NCI-H2107 (cell line): ENCODE measurements at regions not wholly inside any gene's neighbourhood (a gene's known extent, or its start where the extent isn't known, plus 50 kb on each side); places are given as distances from the start of the nearest gene placed in this dataset.

Source experiments
- DNase-seq: peaks from one replicate; lab custom pipeline; 2025; lab: John Stamatoyannopoulos, UW

DNA sequence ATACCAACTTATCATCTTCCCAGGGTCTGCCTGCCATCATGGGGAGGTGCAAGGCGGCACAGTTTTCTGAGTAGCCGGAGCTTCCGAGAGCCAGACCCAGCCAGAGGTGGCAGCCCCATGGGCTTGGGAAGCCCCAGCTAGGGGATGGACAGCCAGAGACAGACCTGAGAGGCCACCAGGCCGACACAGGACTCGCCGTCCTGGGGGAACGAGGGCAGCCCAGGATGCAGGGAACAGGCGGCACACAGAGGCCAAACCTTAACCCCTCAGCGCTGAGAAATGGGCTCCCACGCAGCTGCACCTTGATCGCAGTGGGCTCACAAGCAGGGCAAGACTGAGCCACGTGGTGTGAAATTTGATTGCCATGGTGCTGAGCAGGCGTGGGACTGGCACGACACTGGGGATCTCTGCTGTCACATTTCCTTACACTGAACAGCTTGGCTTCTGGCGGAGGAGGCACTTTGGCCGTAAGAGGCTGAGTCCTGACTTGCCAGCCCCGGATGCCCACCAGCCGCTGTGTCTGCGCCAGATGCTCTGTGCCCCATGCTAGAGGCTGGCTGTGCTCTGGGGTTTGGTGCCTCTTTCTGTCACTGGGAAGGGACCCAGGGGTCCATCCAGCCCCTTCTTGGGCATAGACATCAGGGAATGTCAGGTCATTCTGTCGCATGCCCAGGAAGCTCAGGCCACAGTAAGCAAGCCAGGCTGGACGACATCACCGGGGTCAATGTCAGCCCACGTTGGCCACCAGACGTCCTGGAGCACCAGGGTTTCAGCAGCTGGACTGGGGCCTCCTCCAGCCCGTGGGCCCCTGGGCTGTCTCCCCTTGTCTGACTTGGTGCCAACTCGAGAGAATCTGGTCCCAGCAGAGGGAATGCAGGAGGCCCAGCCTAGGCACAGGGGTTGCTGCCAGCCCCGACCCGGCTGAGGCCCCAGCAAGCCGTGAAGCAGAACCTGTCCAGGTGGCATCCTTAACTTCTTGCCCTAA is 312.1 kb upstream of the MYT1L start:
- DNase-seq: no peak

GRCh38 chr2:2641541-2642410 is 310.7 kb upstream of the MYT1L start:
- DNase-seq: no peak

DNA sequence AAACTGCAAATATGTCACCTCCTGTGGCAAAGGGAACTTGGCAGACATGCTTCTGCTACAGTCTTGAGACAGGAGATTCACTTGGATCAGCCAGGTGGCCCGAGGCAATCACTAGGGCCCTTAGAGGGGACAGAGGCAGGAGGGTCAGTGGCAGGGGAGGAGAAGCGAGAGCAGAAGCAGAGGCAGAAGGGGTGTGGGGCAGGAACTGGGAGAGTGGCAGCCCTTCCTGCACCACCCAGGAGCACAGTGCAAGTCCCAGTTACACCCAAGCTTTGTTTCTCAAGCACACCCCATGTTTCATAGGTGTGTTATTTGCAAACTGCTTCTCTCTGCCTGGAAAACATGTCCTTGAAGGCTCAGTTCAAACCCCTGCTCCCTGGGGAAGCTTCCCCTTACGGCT is 309.7 kb upstream of the MYT1L start:
- DNase-seq: no peak

DNA sequence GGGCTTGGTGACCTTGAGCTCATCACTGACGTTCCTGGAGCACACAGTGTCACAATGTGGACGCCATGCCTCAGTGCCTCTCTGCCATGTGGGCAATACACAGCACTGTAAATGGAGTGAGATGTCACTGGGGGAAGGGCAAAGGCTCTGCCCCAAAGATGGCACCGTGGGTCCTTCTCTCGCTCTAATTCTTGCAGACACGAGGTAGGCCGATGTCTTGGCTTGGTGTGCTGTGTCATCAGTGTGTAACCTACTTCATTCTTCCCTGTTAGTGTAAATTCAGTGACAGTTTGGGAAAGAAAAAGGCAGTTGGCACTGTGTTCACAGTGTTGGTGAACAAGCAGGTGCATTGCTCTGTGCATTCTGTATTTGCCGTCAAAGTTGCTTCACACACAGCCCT is 309.3 kb upstream of the MYT1L start:
- no peak for DNase-seq

GRCh38 chr2:2639251-2640139 is 308.4 kb upstream of the MYT1L start:
- DNase-seq: no peak

GRCh38 chr2:2638547-2639220 is 307.6 kb upstream of the MYT1L start:
- no peak for DNase-seq

- no peak for DNase-seq
These were observed 305.7 kb upstream of the MYT1L start for GRCh38 chr2:2636813-2637212.

- DNase-seq: no peak
These were observed 304.0 kb upstream of the MYT1L start for GRCh38 chr2:2635025-2635528.

GRCh38 chr2:2633017-2633416 is 301.9 kb upstream of the MYT1L start:
- no peak for DNase-seq

GRCh38 chr2:2623939-2624338 is 292.9 kb upstream of the MYT1L start:
- no peak for DNase-seq

GRCh38 chr2:2621855-2622254 is 290.8 kb upstream of the MYT1L start:
- no peak for DNase-seq

- no peak for DNase-seq
These were observed 289.5 kb upstream of the MYT1L start for GRCh38 chr2:2620604-2621003.

GRCh38 chr2:2619995-2620394 is 288.9 kb upstream of the MYT1L start:
- DNase-seq: no peak

GRCh38 chr2:2614452-2614851 is 283.4 kb upstream of the MYT1L start:
- no peak for DNase-seq

DNA sequence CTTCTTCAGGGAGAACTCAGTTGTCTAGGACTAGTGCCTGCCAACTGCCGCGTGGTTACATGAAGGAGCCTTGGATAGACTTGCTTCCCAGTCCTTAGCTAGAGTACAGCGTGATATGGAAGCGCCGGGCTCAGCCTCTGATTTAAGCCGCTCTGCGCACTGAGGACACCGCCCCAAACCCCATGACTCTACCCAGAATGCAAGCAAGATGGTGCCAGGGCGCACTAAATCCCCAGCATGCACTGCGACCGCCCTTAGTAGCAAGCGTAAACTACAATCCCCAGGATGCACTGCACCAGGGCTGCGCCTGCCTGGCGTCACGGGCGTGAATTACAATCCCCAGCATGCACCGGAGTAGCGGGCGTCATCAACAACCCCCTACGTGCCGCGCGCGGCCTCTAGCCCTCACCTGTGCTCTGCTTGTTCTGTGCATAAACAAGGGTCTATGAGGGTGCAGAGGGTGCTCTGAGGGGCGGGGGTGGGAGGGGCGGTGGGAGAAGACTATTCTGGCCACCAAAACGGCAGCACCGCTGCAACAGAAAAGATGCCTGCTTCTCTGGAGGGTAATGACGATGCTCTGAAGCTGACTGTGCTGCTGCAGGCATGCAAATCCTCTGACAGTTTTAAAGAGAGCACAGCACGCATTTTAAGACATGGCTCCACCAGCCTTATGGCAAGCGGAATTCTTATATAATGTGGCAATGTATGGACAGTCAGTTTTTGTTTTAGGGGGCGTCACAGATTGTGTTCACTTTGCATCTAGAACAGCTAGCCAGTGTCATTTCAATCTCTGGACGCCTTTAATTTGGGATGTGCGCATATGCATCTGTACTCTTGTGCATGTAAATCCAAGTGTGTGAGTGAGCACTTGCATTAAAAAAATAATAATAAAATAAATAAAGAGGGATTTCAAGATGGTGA is 282.5 kb upstream of the MYT1L start:
- peak; percentile 67 for DNase-seq

GRCh38 chr2:2610751-2611150 is 279.7 kb upstream of the MYT1L start:
- no peak for DNase-seq

DNA sequence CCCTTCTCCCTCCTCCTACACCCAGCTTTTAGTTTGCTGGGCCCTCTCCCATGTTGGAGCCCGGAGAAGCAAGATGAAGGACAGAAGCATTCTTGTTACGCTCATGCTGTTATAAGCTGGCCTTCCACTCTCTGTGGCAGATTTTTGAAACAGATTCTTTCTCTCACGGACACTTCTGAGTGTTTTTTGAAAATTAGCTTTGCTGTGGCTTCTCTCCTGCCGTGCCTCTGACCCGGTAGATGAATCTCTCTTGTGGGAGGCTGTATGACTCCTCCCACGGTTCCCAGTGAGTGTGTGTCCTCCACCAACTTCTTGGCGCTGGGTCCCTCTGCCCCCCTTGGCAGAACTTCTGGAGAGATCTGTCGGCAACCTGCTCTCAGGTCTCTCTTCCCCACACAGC is 269.3 kb upstream of the MYT1L start:
- no peak for DNase-seq

DNA sequence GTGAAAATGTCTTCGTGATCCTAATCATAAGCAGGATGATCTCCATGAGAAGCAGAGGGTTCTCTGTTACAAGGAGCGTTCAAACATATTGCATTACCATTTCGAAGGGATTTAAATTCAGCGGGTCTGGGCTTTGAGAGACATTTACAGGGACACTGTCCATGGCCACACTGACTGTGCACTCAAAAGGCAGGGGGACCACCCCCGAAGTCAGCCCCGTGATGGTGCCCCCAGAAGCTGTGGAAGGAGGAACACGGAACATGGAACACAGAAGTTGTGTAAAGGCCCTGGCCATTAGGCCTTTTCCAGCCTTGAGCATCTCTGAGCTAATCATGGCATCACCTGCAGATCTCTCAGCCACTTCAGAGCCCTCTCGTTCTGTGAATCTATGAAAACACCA is 268.4 kb upstream of the MYT1L start:
- DNase-seq: no peak

- DNase-seq: no peak
These were observed 266.6 kb upstream of the MYT1L start for GRCh38 chr2:2597712-2598111.

- DNase-seq: no peak
These were observed 260.5 kb upstream of the MYT1L start for GRCh38 chr2:2591542-2591940.
